K562 (cell line): ENCODE measurements at regions not wholly inside any gene's neighbourhood (a gene's known extent, or its start where the extent isn't known, plus 50 kb on each side); places are given as distances from the start of the nearest gene placed in this dataset.

Source experiments
- ATAC-seq: fragments of 200-7000 bp; cut with Tn5 transposase; 3 replicates; pipeline ENCODE4 v1.9.1; 2020; ENCODE audit warnings: moderate library complexity
- BruUV-seq: library from RNA; stranded (reverse); fragments of 400-500 nt; replicated peaks from 2 replicates; lab custom pipeline; 2021; lab: Mats Ljungman, UMichigan
- CTCF ChIA-PET: fragments of 300-600 bp; formaldehyde crosslinking; extraction: SDS; loops from one replicate; lab custom pipeline; 2021; ENCODE audit warnings: low intra/inter-chr PET ratio; lab: Yijun Ruan, JAX
- POLR2A ChIA-PET: fragments of 300-600, 350-650 bp; sonication (Branson Sonifier 250); formaldehyde crosslinking; extraction: SDS; loops from one replicate; lab custom pipeline; 2021; ENCODE audit warnings: antibody characterized with exemption, inconsistent platforms; lab: Yijun Ruan, JAX
- DNase-seq, 4 experiments: peaks; one replicate each; pipeline versions ENCODE4 v3.0.0 to v3.0.0-alpha.2; 2011 to 2018; ENCODE audit warnings: low spot score in 3 of 4, mixed read lengths in 3 of 4; ENCODE audit errors: extremely low read depth in 1 of 4
- FAIRE-seq: peaks from 2 replicates; lab custom pipeline; 2011; peaks lifted over from hg19 to GRCh38; lab: Jason Lieb, UNC
- H2AFZ ChIP-seq: 2 replicates; pipeline ENCODE4 v1.6.0; 2011; ENCODE audit warnings: low read depth, low read length, control low read depth, inconsistent platforms
- H3K27ac ChIP-seq: fragments of 200-600 bp; 3 replicates; pipeline ENCODE4 v1.8.0; 2011; ENCODE audit warnings: low read depth, mild to moderate bottlenecking, control low read depth, inconsistent platforms, low read length, moderate library complexity, mixed read lengths; ENCODE audit errors: extremely low read depth
- H3K27me3 ChIP-seq, 2 experiments: fragments of 300-600 bp in 1 of 2; 2 replicates in 1 of 2; 3 replicates in 1 of 2; pipeline versions ENCODE4 v1.6.0 to v1.8.0; 2011; ENCODE audit warnings: inconsistent platforms in 2 of 2, low read length in 2 of 2, mild to moderate bottlenecking in 1 of 2, mixed read lengths in 1 of 2, moderate library complexity in 1 of 2; ENCODE audit not compliant: control insufficient read depth in 2 of 2, insufficient read depth in 2 of 2
- H3K36me3 ChIP-seq: fragments of 300-600 bp; 3 replicates; pipeline ENCODE4 v1.8.0; 2011; ENCODE audit warnings: mild to moderate bottlenecking, low read length, inconsistent platforms; ENCODE audit not compliant: control insufficient read depth, insufficient read depth
- H3K4me1 ChIP-seq, 2 experiments: fragments of 200-600 bp in 1 of 2; replicated peaks in 1 of 2; 2 replicates in 1 of 2; 3 replicates in 1 of 2; pipeline versions ENCODE4 v1.5.1 to v1.8.0; 2011; ENCODE audit warnings: inconsistent platforms in 2 of 2, low read length in 2 of 2, mild to moderate bottlenecking in 1 of 2, mixed read lengths in 1 of 2, moderate library complexity in 1 of 2; ENCODE audit not compliant: control insufficient read depth in 2 of 2, insufficient read depth in 2 of 2
- H3K4me2 ChIP-seq: 2 replicates; pipeline ENCODE4 v1.6.1; 2011; ENCODE audit warnings: low read length, control low read depth, inconsistent platforms, mixed read lengths; ENCODE audit not compliant: insufficient read depth
- H3K4me3 ChIP-seq: fragments of 200-600 bp; sonication (generic), shearing (Covaris generic); 2 replicates; pipeline ENCODE4 v1.5.1; 2016; ENCODE audit warnings: control low read depth, inconsistent platforms
- H3K79me2 ChIP-seq: fragments of 200-600 bp; 3 replicates; pipeline ENCODE4 v1.8.0; 2011; ENCODE audit warnings: low read length, inconsistent platforms; ENCODE audit not compliant: control insufficient read depth, insufficient read depth
- H3K9ac ChIP-seq, 2 experiments: 2 replicates each; pipeline versions ENCODE4 v1.6.0 to v1.6.1; 2011; ENCODE audit warnings: low read depth in 2 of 2, low read length in 2 of 2, control low read depth in 1 of 2, inconsistent platforms in 1 of 2, mild to moderate bottlenecking in 1 of 2, mixed read lengths in 1 of 2; ENCODE audit not compliant: insufficient read depth in 1 of 2
- H3K9me1 ChIP-seq: one replicate; pipeline ENCODE4 v1.6.0; 2011; ENCODE audit warnings: inconsistent platforms, mild to moderate bottlenecking, low read length, moderate library complexity; ENCODE audit not compliant: control insufficient read depth, insufficient read depth
- H3K9me3 ChIP-seq: replicated peaks from 2 replicates; pipeline ENCODE4 v1.5.1; 2011; ENCODE audit warnings: low read depth, low read length, inconsistent platforms; ENCODE audit not compliant: control insufficient read depth, insufficient read depth
- H4K20me1 ChIP-seq: replicated peaks from 2 replicates; pipeline ENCODE4 v1.6.1; 2011; ENCODE audit warnings: low read length, inconsistent platforms, mixed read lengths; ENCODE audit not compliant: control insufficient read depth, insufficient read depth
- CREBBP ChIP-seq: IDR thresholded peaks from one replicate; pipeline ENCODE4 v1.6.1; 2012; ENCODE audit warnings: low read depth, mild to moderate bottlenecking, control low read depth, inconsistent platforms, low read length
- NONO ChIP-seq, 2 experiments: fragments of 200-400 bp in 1 of 2; fragments of 450-650 bp in 1 of 2; formaldehyde crosslinking in 1 of 2; IDR thresholded peaks; 2 replicates each; pipeline ENCODE4 v1.6.1; 2017; ENCODE audit warnings: low read depth in 2 of 2, mild to moderate bottlenecking in 2 of 2, moderate library complexity in 2 of 2, low read length in 1 of 2
- POLR2H ChIP-seq: IDR thresholded peaks from 2 replicates; pipeline ENCODE4 v1.6.1; 2016; ENCODE audit warnings: missing genetic modification characterization, low read depth, mild to moderate bottlenecking, control low read depth, missing compliant biosample characterization, moderate library complexity
- RBFOX2 ChIP-seq: fragments of 200-400 bp; formaldehyde crosslinking; IDR thresholded peaks from 2 replicates; pipeline ENCODE4 v1.6.1; 2017; ENCODE audit warnings: low read depth, mild to moderate bottlenecking, low read length, moderate library complexity
- SMARCE1 ChIP-seq: fragments of 450-650 bp; IDR thresholded peaks from 2 replicates; pipeline ENCODE4 v1.7.1; 2016; ENCODE audit warnings: mild to moderate bottlenecking
- SREBF1 ChIP-seq: fragments of 150-350 bp; IDR thresholded peaks from 2 replicates; pipeline ENCODE4 v1.6.1; 2014; ENCODE audit warnings: antibody characterized with exemption, low read depth, low read length, borderline replicate concordance
- YBX1 ChIP-seq: fragments of 450-650 bp; IDR thresholded peaks from 2 replicates; pipeline ENCODE4 v1.7.1; 2016; ENCODE audit warnings: mild to moderate bottlenecking
- ZBTB8A ChIP-seq: fragments of 450-650 bp; IDR thresholded peaks from 2 replicates; pipeline ENCODE4 v1.6.1; 2018; ENCODE audit warnings: mild to moderate bottlenecking, moderate library complexity; ENCODE audit not compliant: partially characterized antibody
- ZNF184 ChIP-seq: sonication (generic); formaldehyde crosslinking; IDR thresholded peaks from 2 replicates; pipeline ENCODE4 v1.5.0; 2020; ENCODE audit warnings: missing genetic modification reagents
- ZZZ3 ChIP-seq: fragments of 450-650 bp; IDR thresholded peaks from 2 replicates; pipeline ENCODE4 v1.6.1; 2016; ENCODE audit warnings: antibody characterized with exemption, mild to moderate bottlenecking, moderate library complexity
- WGBS: fragments of 100-300 bp; shearing (Covaris generic); methylation state at CpG from one replicate; pipeline ENCODE4 v1.1.6; 2016; ENCODE audit warnings: low coverage, mixed read lengths; ENCODE audit not compliant: insufficient coverage; ENCODE audit errors: missing lambda C conversion rate; 5-methylcytosine and 5-hydroxymethylcytosine counted together
- in situ Hi-C: fragments of 300-500 bp; cut with MboI; formaldehyde crosslinking; loops from 4 replicates; pipeline ENCODE4 v1.15.0; 2018; ENCODE audit warnings: inconsistent platforms, mixed read lengths
- intact Hi-C: fragments of 100-400 bp; cut with micrococcal nuclease; formaldehyde crosslinking; loops from 2 replicates; pipeline ENCODE4 v1.14.2; 2022
- TF ChIP-seq, protein P1 (sequence below): sonication (generic); formaldehyde crosslinking; IDR thresholded peaks from 2 replicates; pipeline ENCODE4 v1.8.0; 2022; ENCODE audit warnings: mild to moderate bottlenecking, missing genetic modification reagents
- TF ChIP-seq, protein P2 (sequence below): sonication (generic); formaldehyde crosslinking; IDR thresholded peaks from 2 replicates; pipeline ENCODE4 v1.8.0; 2022; ENCODE audit warnings: mild to moderate bottlenecking, missing genetic modification reagents
- TF ChIP-seq, protein P3 (sequence below): fragments of 250-450 bp; sonication (Bioruptor Pico); IDR thresholded peaks from 2 replicates; pipeline ENCODE4 v1.4.0; 2020; ENCODE audit warnings: mild to moderate bottlenecking, moderate library complexity, borderline replicate concordance

GRCh38 chr22:47310601-47311000 is 548.2 kb downstream of the TBC1D22A start:
- 0% methylated on average over 1 of the region's 1 CpG for WGBS
- Histone ChIP-seq H3K9ac (no peak overlapping the region), H3K4me2 (no peak overlapping the region), H3K9me1 (no peaks in the 10 kb centered on the region), H2AFZ (no peak overlapping the region), H3K36me3 (no peaks in the 10 kb centered on the region), H4K20me1 (no peaks in the 10 kb centered on the region), H3K4me3 (no peak overlapping the region), H3K4me1 (no peaks in the 10 kb centered on the region; a peak in 2 of 5 replicates), H3K27ac (no peak overlapping the region), H3K27me3 (no peaks in the 10 kb centered on the region; a peak in 2 of 5 replicates), H3K79me2 (no peaks in the 10 kb centered on the region), H3K9me3 (no peaks in the 10 kb centered on the region)
- ChIA-PET CTCF (no interaction called here), POLR2A (no interaction called here)
- ATAC-seq (no peak), FAIRE-seq (no peak), DNase-seq (no peak)
- in situ Hi-C loops (no loop called here), intact Hi-C loops (no loop called here)
- TF ChIP-seq YBX1 (no peak), ZBTB8A (no peak), RBFOX2 (no peak), POLR2H (tag) (no peak), CREBBP (no peak), SMARCE1 (no peak), NONO (IDR thresholded peaks at IDR 0.05; ENCODE audit: low read depth in 2 of 2, low read length in 1 of 2) (no peak), ZZZ3 (no peak), SREBF1 (no peak), ZNF184 (no peak)
- TF ChIP-seq, protein P1, sequence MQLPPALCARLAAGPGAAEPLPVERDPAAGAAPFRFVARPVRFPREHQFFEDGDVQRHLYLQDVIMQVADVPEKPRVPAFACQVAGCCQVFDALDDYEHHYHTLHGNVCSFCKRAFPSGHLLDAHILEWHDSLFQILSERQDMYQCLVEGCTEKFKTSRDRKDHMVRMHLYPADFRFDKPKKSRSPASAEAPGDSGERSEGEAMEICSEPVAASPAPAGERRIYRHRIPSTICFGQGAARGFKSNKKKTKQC (CRISPR knock-in tag) = no peak
- TF ChIP-seq, protein P2, sequence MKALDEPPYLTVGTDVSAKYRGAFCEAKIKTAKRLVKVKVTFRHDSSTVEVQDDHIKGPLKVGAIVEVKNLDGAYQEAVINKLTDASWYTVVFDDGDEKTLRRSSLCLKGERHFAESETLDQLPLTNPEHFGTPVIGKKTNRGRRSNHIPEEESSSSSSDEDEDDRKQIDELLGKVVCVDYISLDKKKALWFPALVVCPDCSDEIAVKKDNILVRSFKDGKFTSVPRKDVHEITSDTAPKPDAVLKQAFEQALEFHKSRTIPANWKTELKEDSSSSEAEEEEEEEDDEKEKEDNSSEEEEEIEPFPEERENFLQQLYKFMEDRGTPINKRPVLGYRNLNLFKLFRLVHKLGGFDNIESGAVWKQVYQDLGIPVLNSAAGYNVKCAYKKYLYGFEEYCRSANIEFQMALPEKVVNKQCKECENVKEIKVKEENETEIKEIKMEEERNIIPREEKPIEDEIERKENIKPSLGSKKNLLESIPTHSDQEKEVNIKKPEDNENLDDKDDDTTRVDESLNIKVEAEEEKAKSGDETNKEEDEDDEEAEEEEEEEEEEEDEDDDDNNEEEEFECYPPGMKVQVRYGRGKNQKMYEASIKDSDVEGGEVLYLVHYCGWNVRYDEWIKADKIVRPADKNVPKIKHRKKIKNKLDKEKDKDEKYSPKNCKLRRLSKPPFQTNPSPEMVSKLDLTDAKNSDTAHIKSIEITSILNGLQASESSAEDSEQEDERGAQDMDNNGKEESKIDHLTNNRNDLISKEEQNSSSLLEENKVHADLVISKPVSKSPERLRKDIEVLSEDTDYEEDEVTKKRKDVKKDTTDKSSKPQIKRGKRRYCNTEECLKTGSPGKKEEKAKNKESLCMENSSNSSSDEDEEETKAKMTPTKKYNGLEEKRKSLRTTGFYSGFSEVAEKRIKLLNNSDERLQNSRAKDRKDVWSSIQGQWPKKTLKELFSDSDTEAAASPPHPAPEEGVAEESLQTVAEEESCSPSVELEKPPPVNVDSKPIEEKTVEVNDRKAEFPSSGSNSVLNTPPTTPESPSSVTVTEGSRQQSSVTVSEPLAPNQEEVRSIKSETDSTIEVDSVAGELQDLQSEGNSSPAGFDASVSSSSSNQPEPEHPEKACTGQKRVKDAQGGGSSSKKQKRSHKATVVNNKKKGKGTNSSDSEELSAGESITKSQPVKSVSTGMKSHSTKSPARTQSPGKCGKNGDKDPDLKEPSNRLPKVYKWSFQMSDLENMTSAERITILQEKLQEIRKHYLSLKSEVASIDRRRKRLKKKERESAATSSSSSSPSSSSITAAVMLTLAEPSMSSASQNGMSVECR (CRISPR knock-in tag) = no peak
- TF ChIP-seq, protein P3, sequence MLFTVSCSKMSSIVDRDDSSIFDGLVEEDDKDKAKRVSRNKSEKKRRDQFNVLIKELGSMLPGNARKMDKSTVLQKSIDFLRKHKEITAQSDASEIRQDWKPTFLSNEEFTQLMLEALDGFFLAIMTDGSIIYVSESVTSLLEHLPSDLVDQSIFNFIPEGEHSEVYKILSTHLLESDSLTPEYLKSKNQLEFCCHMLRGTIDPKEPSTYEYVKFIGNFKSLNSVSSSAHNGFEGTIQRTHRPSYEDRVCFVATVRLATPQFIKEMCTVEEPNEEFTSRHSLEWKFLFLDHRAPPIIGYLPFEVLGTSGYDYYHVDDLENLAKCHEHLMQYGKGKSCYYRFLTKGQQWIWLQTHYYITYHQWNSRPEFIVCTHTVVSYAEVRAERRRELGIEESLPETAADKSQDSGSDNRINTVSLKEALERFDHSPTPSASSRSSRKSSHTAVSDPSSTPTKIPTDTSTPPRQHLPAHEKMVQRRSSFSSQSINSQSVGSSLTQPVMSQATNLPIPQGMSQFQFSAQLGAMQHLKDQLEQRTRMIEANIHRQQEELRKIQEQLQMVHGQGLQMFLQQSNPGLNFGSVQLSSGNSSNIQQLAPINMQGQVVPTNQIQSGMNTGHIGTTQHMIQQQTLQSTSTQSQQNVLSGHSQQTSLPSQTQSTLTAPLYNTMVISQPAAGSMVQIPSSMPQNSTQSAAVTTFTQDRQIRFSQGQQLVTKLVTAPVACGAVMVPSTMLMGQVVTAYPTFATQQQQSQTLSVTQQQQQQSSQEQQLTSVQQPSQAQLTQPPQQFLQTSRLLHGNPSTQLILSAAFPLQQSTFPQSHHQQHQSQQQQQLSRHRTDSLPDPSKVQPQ (CRISPR knock-in tag) = no peak
- BruUV-seq = no TSS peak
